SK-N-SH (cell line): ENCODE measurements at regions not wholly inside any gene's neighbourhood (a gene's known extent, or its start where the extent isn't known, plus 50 kb on each side); places are given as distances from the start of the nearest gene placed in this dataset.

ENCODE experiments used
- CTCF ChIA-PET: fragments of 300-600, 350-600 bp; formaldehyde crosslinking; extraction: SDS; loops from one replicate; lab custom pipeline; 2021; lab: Yijun Ruan, JAX
- POLR2A ChIA-PET: fragments of 350-600 bp; sonication (Branson Sonifier 250); formaldehyde crosslinking; extraction: SDS; loops from one replicate; lab custom pipeline; 2020; ENCODE audit warnings: antibody characterized with exemption, inconsistent platforms; lab: Yijun Ruan, JAX
- DNase-seq: peaks from one replicate; pipeline ENCODE4 v3.0.0; 2012
- H2AFZ ChIP-seq: fragments of 200-600 bp; sonication (generic); 2 replicates; pipeline ENCODE4 v1.8.1; 2016; ENCODE audit warnings: antibody characterized with exemption, mild to moderate bottlenecking, low read depth
- H3F3A ChIP-seq: fragments of 200-600 bp; sonication (generic); replicated peaks from 2 replicates; pipeline ENCODE3; 2016; ENCODE audit warnings: antibody characterized with exemption, mild to moderate bottlenecking; ENCODE audit not compliant: insufficient read depth
- H3K27ac ChIP-seq, 2 experiments: fragments of 200-500 bp in 1 of 2; fragments of 200-600 bp in 1 of 2; sonication (Bioruptor generic) in 1 of 2; sonication (generic), shearing (Covaris generic) in 1 of 2; 2 replicates each; pipeline versions ENCODE4 v1.5.1 to v1.6.1; 2014 to 2016; ENCODE audit warnings: low read depth in 2 of 2, inconsistent platforms in 1 of 2, low read length in 1 of 2, mild to moderate bottlenecking in 1 of 2, mixed read lengths in 1 of 2
- H3K27me3 ChIP-seq: fragments of 200-600 bp; sonication (generic), shearing (Covaris generic); 2 replicates; pipeline ENCODE4 v1.6.1; 2016; ENCODE audit warnings: mixed run types; ENCODE audit not compliant: insufficient read depth
- H3K36me3 ChIP-seq, 2 experiments: fragments of 200-500 bp in 1 of 2; fragments of 200-600 bp in 1 of 2; sonication (Bioruptor generic) in 1 of 2; sonication (generic) in 1 of 2; replicated peaks in 1 of 2; 2 replicates each; pipeline versions ENCODE3 to v1.5.1; 2014 to 2016; ENCODE audit warnings: low read length in 1 of 2, mild to moderate bottlenecking in 1 of 2; ENCODE audit not compliant: insufficient read depth in 2 of 2, control insufficient read depth in 1 of 2
- H3K4me1 ChIP-seq, 2 experiments: fragments of 200-500 bp in 1 of 2; fragments of 200-600 bp in 1 of 2; sonication (Bioruptor generic) in 1 of 2; sonication (generic), shearing (Covaris generic) in 1 of 2; 2 replicates each; pipeline versions ENCODE4 v1.5.1 to v1.6.1; 2014 to 2016; ENCODE audit warnings: low read depth in 1 of 2, low read length in 1 of 2, mixed run types in 1 of 2; ENCODE audit not compliant: insufficient read depth in 2 of 2, control insufficient read depth in 1 of 2
- H3K4me2 ChIP-seq: fragments of 200-600 bp; sonication (generic), shearing (Covaris generic); 2 replicates; pipeline ENCODE4 v1.6.1; 2017; ENCODE audit warnings: mixed run types
- H3K4me3 ChIP-seq, 2 experiments: fragments of 200-500 bp in 1 of 2; fragments of 200-600 bp in 1 of 2; sonication (Bioruptor generic) in 1 of 2; sonication (generic), shearing (Covaris generic) in 1 of 2; 2 replicates each; pipeline versions ENCODE4 v1.5.1 to v1.8.1; 2014 to 2016; ENCODE audit warnings: low read depth in 2 of 2, inconsistent platforms in 1 of 2, low read length in 1 of 2, mild to moderate bottlenecking in 1 of 2, mixed read lengths in 1 of 2, moderate library complexity in 1 of 2
- H3K79me2 ChIP-seq: fragments of 200-600 bp; sonication (generic); 2 replicates; pipeline ENCODE4 v1.8.1; 2017; ENCODE audit warnings: mild to moderate bottlenecking; ENCODE audit not compliant: insufficient read depth
- H3K9ac ChIP-seq: fragments of 200-600 bp; sonication (generic); 2 replicates; pipeline ENCODE4 v1.6.1; 2017; ENCODE audit warnings: mixed run types
- H3K9me2 ChIP-seq: fragments of 200-600 bp; sonication (generic); 2 replicates; pipeline ENCODE4 v1.6.1; 2017; ENCODE audit warnings: mixed run types
- H3K9me3 ChIP-seq: fragments of 200-600 bp; sonication (generic); 2 replicates; pipeline ENCODE4 v1.6.1; 2017; ENCODE audit warnings: mixed run types, mild to moderate bottlenecking, moderate library complexity
- H4K20me1 ChIP-seq: fragments of 200-600 bp; sonication (generic); 2 replicates; pipeline ENCODE4 v1.6.1; 2017; ENCODE audit warnings: mild to moderate bottlenecking, mixed run types; ENCODE audit not compliant: insufficient read depth
- CHD2 ChIP-seq: fragments of 150-350 bp; IDR thresholded peaks from 2 replicates; pipeline ENCODE4 v1.6.1; 2018; ENCODE audit warnings: low read length; ENCODE audit not compliant: partially characterized antibody
- ELF1 ChIP-seq: IDR thresholded peaks from 2 replicates; pipeline ENCODE4 v1.4.0; 2012
- FOXM1 ChIP-seq: IDR thresholded peaks from 2 replicates; pipeline ENCODE4 v1.4.0; 2012; ENCODE audit warnings: low read depth, mild to moderate bottlenecking
- MXI1 ChIP-seq: IDR thresholded peaks from 2 replicates; pipeline ENCODE4 v1.6.1; 2012; ENCODE audit warnings: mild to moderate bottlenecking, low read depth, low read length, improper control_type of control experiment
- NRF1 ChIP-seq: IDR thresholded peaks from 2 replicates; pipeline ENCODE4 v1.6.1; 2012; ENCODE audit warnings: low read depth, mild to moderate bottlenecking, low read length
- RAD21 ChIP-seq: IDR thresholded peaks from 2 replicates; pipeline ENCODE4 v1.6.1; 2012; ENCODE audit warnings: mild to moderate bottlenecking, low read length
- RCOR1 ChIP-seq: fragments of 150-350 bp; IDR thresholded peaks from 2 replicates; pipeline ENCODE4 v1.6.1; 2017; ENCODE audit warnings: antibody characterized with exemption, low read length
- SIN3A ChIP-seq: IDR thresholded peaks from 2 replicates; pipeline ENCODE4 v1.6.1; 2012; ENCODE audit warnings: low read depth, mild to moderate bottlenecking, low read length, moderate library complexity, borderline replicate concordance
- TAF1 ChIP-seq: IDR thresholded peaks from 2 replicates; pipeline ENCODE4 v1.6.1; 2012; ENCODE audit warnings: low read depth, mild to moderate bottlenecking, low read length, moderate library complexity, borderline replicate concordance
- YY1 ChIP-seq: IDR thresholded peaks from 2 replicates; pipeline ENCODE4 v1.4.0; 2012; ENCODE audit warnings: low read depth, mild to moderate bottlenecking
- WGBS: methylation state at CpG from one replicate; pipeline ENCODE4 v1.1.6; 2017; ENCODE audit warnings: low lambda C conversion rate; 5-methylcytosine and 5-hydroxymethylcytosine counted together
- TF ChIP-seq, protein P1 (sequence below): IDR thresholded peaks from 2 replicates; pipeline ENCODE4 v1.6.1; 2012; ENCODE audit warnings: mild to moderate bottlenecking, low read depth, low read length, moderate library complexity
- TF ChIP-seq, protein P2 (sequence below): fragments of 150-350 bp; IDR thresholded peaks from 2 replicates; pipeline ENCODE4 v1.6.1; 2016; ENCODE audit warnings: mild to moderate bottlenecking, low read depth, low read length
- TF ChIP-seq, protein P3 (sequence below): fragments of 200-600 bp; sonication (generic); IDR thresholded peaks from 2 replicates; pipeline ENCODE4 v1.6.1; 2017; ENCODE audit warnings: antibody characterized with exemption, mild to moderate bottlenecking, moderate library complexity
- TF ChIP-seq, protein P4 (sequence below): IDR thresholded peaks from 2 replicates; pipeline ENCODE4; 2012
- TF ChIP-seq, protein P5 (sequence below): IDR thresholded peaks from 2 replicates; pipeline ENCODE4 v1.4.0; 2012; ENCODE audit warnings: low read depth, borderline replicate concordance

DNA sequence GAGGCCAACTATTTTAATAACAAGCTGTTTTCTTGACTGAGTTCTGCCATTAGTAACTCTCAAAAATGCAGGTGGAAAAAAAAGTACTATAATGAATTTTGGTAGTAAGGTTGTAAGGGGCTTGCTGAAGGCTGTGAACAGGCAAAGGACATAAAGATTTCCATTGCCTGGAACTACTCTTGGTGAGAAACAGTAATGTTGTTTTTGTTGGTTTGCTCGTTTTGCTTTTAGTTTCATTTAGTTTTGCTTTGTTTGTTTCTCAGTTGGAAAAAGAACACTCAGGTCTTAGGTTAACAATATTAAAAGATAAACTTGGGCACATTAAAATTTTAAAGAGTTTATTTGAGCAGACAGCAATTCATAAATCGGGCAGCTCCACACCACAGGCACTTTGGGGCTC, 824.5 kb upstream of the HTR2C start:
- ChIA-PET CTCF (no interaction called here), POLR2A (no interaction called here)
- no peak for DNase-seq
- no peaks in the 10 kb centered on the region for H4K20me1 ChIP-seq
- no peaks in the 10 kb centered on the region for H3K4me1 ChIP-seq
- H3K36me3 ChIP-seq, result no peaks in the 10 kb centered on the region
- no peaks in the 10 kb centered on the region for H3K9me3 ChIP-seq
- no peak overlapping the region for H3K9ac ChIP-seq
- WGBS, result 9% methylated on average over 2 of the region's 2 CpGs
- TF ChIP-seq TAF1, result no peak
- TF ChIP-seq, protein P1, sequence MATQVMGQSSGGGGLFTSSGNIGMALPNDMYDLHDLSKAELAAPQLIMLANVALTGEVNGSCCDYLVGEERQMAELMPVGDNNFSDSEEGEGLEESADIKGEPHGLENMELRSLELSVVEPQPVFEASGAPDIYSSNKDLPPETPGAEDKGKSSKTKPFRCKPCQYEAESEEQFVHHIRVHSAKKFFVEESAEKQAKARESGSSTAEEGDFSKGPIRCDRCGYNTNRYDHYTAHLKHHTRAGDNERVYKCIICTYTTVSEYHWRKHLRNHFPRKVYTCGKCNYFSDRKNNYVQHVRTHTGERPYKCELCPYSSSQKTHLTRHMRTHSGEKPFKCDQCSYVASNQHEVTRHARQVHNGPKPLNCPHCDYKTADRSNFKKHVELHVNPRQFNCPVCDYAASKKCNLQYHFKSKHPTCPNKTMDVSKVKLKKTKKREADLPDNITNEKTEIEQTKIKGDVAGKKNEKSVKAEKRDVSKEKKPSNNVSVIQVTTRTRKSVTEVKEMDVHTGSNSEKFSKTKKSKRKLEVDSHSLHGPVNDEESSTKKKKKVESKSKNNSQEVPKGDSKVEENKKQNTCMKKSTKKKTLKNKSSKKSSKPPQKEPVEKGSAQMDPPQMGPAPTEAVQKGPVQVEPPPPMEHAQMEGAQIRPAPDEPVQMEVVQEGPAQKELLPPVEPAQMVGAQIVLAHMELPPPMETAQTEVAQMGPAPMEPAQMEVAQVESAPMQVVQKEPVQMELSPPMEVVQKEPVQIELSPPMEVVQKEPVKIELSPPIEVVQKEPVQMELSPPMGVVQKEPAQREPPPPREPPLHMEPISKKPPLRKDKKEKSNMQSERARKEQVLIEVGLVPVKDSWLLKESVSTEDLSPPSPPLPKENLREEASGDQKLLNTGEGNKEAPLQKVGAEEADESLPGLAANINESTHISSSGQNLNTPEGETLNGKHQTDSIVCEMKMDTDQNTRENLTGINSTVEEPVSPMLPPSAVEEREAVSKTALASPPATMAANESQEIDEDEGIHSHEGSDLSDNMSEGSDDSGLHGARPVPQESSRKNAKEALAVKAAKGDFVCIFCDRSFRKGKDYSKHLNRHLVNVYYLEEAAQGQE, result no peak
- TF ChIP-seq NRF1, result no peak
- TF ChIP-seq, protein P2, sequence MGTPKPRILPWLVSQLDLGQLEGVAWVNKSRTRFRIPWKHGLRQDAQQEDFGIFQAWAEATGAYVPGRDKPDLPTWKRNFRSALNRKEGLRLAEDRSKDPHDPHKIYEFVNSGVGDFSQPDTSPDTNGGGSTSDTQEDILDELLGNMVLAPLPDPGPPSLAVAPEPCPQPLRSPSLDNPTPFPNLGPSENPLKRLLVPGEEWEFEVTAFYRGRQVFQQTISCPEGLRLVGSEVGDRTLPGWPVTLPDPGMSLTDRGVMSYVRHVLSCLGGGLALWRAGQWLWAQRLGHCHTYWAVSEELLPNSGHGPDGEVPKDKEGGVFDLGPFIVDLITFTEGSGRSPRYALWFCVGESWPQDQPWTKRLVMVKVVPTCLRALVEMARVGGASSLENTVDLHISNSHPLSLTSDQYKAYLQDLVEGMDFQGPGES, result no peak
- TF ChIP-seq YY1, result no peak
- TF ChIP-seq, protein P3, sequence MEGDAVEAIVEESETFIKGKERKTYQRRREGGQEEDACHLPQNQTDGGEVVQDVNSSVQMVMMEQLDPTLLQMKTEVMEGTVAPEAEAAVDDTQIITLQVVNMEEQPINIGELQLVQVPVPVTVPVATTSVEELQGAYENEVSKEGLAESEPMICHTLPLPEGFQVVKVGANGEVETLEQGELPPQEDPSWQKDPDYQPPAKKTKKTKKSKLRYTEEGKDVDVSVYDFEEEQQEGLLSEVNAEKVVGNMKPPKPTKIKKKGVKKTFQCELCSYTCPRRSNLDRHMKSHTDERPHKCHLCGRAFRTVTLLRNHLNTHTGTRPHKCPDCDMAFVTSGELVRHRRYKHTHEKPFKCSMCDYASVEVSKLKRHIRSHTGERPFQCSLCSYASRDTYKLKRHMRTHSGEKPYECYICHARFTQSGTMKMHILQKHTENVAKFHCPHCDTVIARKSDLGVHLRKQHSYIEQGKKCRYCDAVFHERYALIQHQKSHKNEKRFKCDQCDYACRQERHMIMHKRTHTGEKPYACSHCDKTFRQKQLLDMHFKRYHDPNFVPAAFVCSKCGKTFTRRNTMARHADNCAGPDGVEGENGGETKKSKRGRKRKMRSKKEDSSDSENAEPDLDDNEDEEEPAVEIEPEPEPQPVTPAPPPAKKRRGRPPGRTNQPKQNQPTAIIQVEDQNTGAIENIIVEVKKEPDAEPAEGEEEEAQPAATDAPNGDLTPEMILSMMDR, result no peak
- TF ChIP-seq MXI1, result no peak
- TF ChIP-seq FOXM1, result no peak
- TF ChIP-seq, protein P4, sequence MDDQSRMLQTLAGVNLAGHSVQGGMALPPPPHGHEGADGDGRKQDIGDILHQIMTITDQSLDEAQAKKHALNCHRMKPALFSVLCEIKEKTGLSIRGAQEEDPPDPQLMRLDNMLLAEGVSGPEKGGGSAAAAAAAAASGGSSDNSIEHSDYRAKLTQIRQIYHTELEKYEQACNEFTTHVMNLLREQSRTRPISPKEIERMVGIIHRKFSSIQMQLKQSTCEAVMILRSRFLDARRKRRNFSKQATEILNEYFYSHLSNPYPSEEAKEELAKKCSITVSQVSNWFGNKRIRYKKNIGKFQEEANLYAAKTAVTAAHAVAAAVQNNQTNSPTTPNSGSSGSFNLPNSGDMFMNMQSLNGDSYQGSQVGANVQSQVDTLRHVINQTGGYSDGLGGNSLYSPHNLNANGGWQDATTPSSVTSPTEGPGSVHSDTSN, result no peak
- TF ChIP-seq CHD2, result no peak
- no peak for TF ChIP-seq RAD21
- TF ChIP-seq SIN3A, result no peak
- TF ChIP-seq ELF1, result no peak
- TF ChIP-seq, protein P5, sequence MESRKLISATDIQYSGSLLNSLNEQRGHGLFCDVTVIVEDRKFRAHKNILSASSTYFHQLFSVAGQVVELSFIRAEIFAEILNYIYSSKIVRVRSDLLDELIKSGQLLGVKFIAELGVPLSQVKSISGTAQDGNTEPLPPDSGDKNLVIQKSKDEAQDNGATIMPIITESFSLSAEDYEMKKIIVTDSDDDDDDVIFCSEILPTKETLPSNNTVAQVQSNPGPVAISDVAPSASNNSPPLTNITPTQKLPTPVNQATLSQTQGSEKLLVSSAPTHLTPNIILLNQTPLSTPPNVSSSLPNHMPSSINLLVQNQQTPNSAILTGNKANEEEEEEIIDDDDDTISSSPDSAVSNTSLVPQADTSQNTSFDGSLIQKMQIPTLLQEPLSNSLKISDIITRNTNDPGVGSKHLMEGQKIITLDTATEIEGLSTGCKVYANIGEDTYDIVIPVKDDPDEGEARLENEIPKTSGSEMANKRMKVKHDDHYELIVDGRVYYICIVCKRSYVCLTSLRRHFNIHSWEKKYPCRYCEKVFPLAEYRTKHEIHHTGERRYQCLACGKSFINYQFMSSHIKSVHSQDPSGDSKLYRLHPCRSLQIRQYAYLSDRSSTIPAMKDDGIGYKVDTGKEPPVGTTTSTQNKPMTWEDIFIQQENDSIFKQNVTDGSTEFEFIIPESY, result no peak
- no peak for TF ChIP-seq RCOR1
- no peaks in the 10 kb centered on the region for H3F3A ChIP-seq
- H3K27ac ChIP-seq, result no peak overlapping the region
- no peaks in the 10 kb centered on the region for H3K27me3 ChIP-seq
- H3K4me2 ChIP-seq, result no peak overlapping the region
- H3K9me2 ChIP-seq, result no peaks in the 10 kb centered on the region
- no peak overlapping the region for H3K4me3 ChIP-seq
- H3K79me2 ChIP-seq, result no peaks in the 10 kb centered on the region
- no peak overlapping the region for H2AFZ ChIP-seq
